AG09309 (cell line): ENCODE measurements at regions not wholly inside any gene's neighbourhood (a gene's known extent, or its start where the extent isn't known, plus 50 kb on each side); places are given as distances from the start of the nearest gene placed in this dataset.
A peak's percentile ranks its signal among the peaks of the same experiment; 100 is the strongest.

Experiments
- DNase-seq: peaks from one replicate; pipeline ENCODE4 v3.0.0-alpha.2; 2010; ENCODE audit warnings: low read depth
- H3K4me3 ChIP-seq: 2 replicates; pipeline ENCODE4 v1.5.1; 2011; ENCODE audit warnings: mild to moderate bottlenecking, low read depth, low read length, moderate library complexity; ENCODE audit not compliant: control insufficient read depth
- CTCF ChIP-seq: IDR thresholded peaks from 2 replicates; pipeline ENCODE4 v1.5.1; 2011; ENCODE audit warnings: mild to moderate bottlenecking, low read depth, low read length, inconsistent platforms; ENCODE audit not compliant: insufficient read depth, control insufficient read depth; ENCODE audit errors: missing control alignments

GRCh38 chr6:154672086-154672485 lies 61.1 kb upstream of the SCAF8 start:
- TF ChIP-seq CTCF, result no peak
- DNase-seq, result no peak

GRCh38 chr6:154673919-154674318 lies 59.3 kb upstream of the SCAF8 start:
- no peak for DNase-seq
- no peak for TF ChIP-seq CTCF
- H3K4me3 ChIP-seq, result no peak overlapping the region

More at GRCh38 chr6:154672086-154672485, 61.1 kb upstream of the SCAF8 start:
- H3K4me3 ChIP-seq, result no peak overlapping the region

- DNase-seq, result peak; percentile 92
- peak; percentile 98 for TF ChIP-seq CTCF
- H3K4me3 ChIP-seq, result no peak overlapping the region
Observed at GRCh38 chr6:154675602-154676088, 57.6 kb upstream of the SCAF8 start.

- no peak for DNase-seq
- H3K4me3 ChIP-seq, result no peak overlapping the region
- no peak for TF ChIP-seq CTCF
Observed at GRCh38 chr6:154682633-154683125, 50.5 kb upstream of the SCAF8 start.
